DND-41 (cell line): ENCODE measurements at regions not wholly inside any gene's neighbourhood (a gene's known extent, or its start where the extent isn't known, plus 50 kb on each side); places are given as distances from the start of the nearest gene placed in this dataset.

Source experiments
- ATAC-seq: fragments of 200-7000 bp; cut with Tn5 transposase; 3 replicates; pipeline ENCODE4 v1.9.1; 2021; ENCODE audit warnings: low read depth; ENCODE audit not compliant: insufficient read depth
- DNase-seq: peaks from one replicate; pipeline ENCODE4 v3.0.0-alpha.2; 2020
- H2AFZ ChIP-seq: 2 replicates; pipeline ENCODE4 v1.6.0; 2012; ENCODE audit warnings: low read depth, low read length
- H3K27ac ChIP-seq: 2 replicates; pipeline ENCODE4 v1.5.1; 2012; ENCODE audit warnings: low read length, inconsistent platforms
- H3K27me3 ChIP-seq: fragments of 200-600 bp; sonication (generic); 2 replicates; pipeline ENCODE4 v1.6.0; 2012; ENCODE audit warnings: low read length, mild to moderate bottlenecking, inconsistent platforms; ENCODE audit not compliant: insufficient read depth, poor library complexity
- H3K36me3 ChIP-seq: 2 replicates; pipeline ENCODE4 v1.5.1; 2012; ENCODE audit warnings: low read length, inconsistent platforms; ENCODE audit not compliant: insufficient read depth
- H3K4me1 ChIP-seq: 2 replicates; pipeline ENCODE4 v1.5.1; 2012; ENCODE audit warnings: mild to moderate bottlenecking, low read length; ENCODE audit not compliant: insufficient read depth
- H3K4me2 ChIP-seq: 2 replicates; pipeline ENCODE4 v1.6.0; 2012; ENCODE audit warnings: mild to moderate bottlenecking, moderate library complexity, low read length, inconsistent platforms; ENCODE audit not compliant: insufficient read depth
- H3K4me3 ChIP-seq, 2 experiments: fragments of 200-600 bp in 1 of 2; shearing (Covaris generic) in 1 of 2; 2 replicates each; pipeline ENCODE4 v1.5.1; 2012 to 2016; ENCODE audit warnings: inconsistent platforms in 2 of 2, low read length in 2 of 2, mild to moderate bottlenecking in 2 of 2, low read depth in 1 of 2, moderate library complexity in 1 of 2
- H3K79me2 ChIP-seq: 2 replicates; pipeline ENCODE4 v1.6.0; 2012; ENCODE audit warnings: low read length, inconsistent platforms; ENCODE audit not compliant: insufficient read depth
- H3K9ac ChIP-seq: 2 replicates; pipeline ENCODE4 v1.6.0; 2012; ENCODE audit warnings: low read depth, mild to moderate bottlenecking, inconsistent platforms, low read length, moderate library complexity
- H3K9me3 ChIP-seq: 2 replicates; pipeline ENCODE4 v1.5.1; 2012; ENCODE audit warnings: low read length, moderate library complexity, mild to moderate bottlenecking, inconsistent platforms; ENCODE audit not compliant: insufficient read depth, severe bottlenecking
- H4K20me1 ChIP-seq: 2 replicates; pipeline ENCODE4 v1.6.0; 2012; ENCODE audit warnings: low read length; ENCODE audit not compliant: insufficient read depth
- EZH2 ChIP-seq: IDR thresholded peaks from 3 replicates; pipeline ENCODE4 v1.6.1; 2012; ENCODE audit warnings: borderline replicate concordance, low read depth, mild to moderate bottlenecking, moderate library complexity, low read length, inconsistent platforms; ENCODE audit not compliant: severe bottlenecking
- TF ChIP-seq, protein P1 (sequence below): IDR thresholded peaks from 2 replicates; pipeline ENCODE4 v1.5.1; 2012; ENCODE audit warnings: borderline replicate concordance, low read length, moderate library complexity, mild to moderate bottlenecking; ENCODE audit not compliant: poor library complexity, severe bottlenecking; ENCODE audit errors: extremely low read depth

- no peak for TF ChIP-seq EZH2
- TF ChIP-seq, protein P1, sequence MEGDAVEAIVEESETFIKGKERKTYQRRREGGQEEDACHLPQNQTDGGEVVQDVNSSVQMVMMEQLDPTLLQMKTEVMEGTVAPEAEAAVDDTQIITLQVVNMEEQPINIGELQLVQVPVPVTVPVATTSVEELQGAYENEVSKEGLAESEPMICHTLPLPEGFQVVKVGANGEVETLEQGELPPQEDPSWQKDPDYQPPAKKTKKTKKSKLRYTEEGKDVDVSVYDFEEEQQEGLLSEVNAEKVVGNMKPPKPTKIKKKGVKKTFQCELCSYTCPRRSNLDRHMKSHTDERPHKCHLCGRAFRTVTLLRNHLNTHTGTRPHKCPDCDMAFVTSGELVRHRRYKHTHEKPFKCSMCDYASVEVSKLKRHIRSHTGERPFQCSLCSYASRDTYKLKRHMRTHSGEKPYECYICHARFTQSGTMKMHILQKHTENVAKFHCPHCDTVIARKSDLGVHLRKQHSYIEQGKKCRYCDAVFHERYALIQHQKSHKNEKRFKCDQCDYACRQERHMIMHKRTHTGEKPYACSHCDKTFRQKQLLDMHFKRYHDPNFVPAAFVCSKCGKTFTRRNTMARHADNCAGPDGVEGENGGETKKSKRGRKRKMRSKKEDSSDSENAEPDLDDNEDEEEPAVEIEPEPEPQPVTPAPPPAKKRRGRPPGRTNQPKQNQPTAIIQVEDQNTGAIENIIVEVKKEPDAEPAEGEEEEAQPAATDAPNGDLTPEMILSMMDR: no peak
- Histone ChIP-seq H3K4me3 (no peak overlapping the region), H3K4me2 (no peak overlapping the region), H2AFZ (no peak overlapping the region), H3K9me3 (no peaks in the 10 kb centered on the region), H3K4me1 (no peaks in the 10 kb centered on the region), H3K27ac (no peak overlapping the region), H3K36me3 (no peaks in the 10 kb centered on the region), H3K27me3 (no peaks in the 10 kb centered on the region), H3K9ac (no peak overlapping the region), H3K79me2 (no peaks in the 10 kb centered on the region), H4K20me1 (no peaks in the 10 kb centered on the region)
- no peak for DNase-seq
- ATAC-seq: no peak
Measured at GRCh38 chr4:45082101-45082500, 355.7 kb upstream of the GNPDA2 start.

DNA sequence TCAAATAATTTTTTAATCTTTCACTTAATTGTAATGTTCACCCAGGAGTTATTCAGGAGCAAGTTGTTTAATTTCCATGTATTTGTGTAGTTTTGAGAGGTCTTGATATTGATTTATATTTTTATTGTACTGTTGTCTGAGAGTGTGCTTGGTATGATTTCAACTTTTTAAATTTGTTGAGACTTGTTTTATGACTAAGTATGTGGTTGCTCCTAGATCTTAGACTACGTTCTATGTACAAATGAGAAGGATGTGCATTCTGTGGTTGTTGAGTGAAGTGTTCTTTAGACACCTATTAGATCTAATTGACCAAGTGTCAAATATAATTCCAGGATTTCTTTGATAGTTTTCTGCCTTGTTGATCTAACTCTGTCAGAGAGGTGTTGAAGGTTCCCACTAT, 353.3 kb upstream of the GNPDA2 start:
- H3K27me3 ChIP-seq: no peaks in the 10 kb centered on the region

GRCh38 chr4:45078201-45078600, 351.8 kb upstream of the GNPDA2 start:
- H3K9me3 ChIP-seq: no peaks in the 10 kb centered on the region
- H2AFZ ChIP-seq: no peak overlapping the region
- ATAC-seq: no peak
- no peaks in the 10 kb centered on the region for H3K27me3 ChIP-seq
- H3K4me2 ChIP-seq: no peak overlapping the region
- DNase-seq: no peak
- no peak overlapping the region for H3K4me3 ChIP-seq
- no peaks in the 10 kb centered on the region for H3K79me2 ChIP-seq
- H3K27ac ChIP-seq: no peak overlapping the region
- no peaks in the 10 kb centered on the region for H4K20me1 ChIP-seq
- TF ChIP-seq, protein P1: no peak
- no peak for TF ChIP-seq EZH2
- no peaks in the 10 kb centered on the region for H3K36me3 ChIP-seq
- no peaks in the 10 kb centered on the region for H3K4me1 ChIP-seq
- no peak overlapping the region for H3K9ac ChIP-seq

More for the DNA sequence above, 353.3 kb upstream of the GNPDA2 start:
- Histone ChIP-seq H3K4me3 (no peak overlapping the region), H3K4me2 (no peak overlapping the region), H3K4me1 (no peaks in the 10 kb centered on the region), H3K9me3 (no peaks in the 10 kb centered on the region), H3K79me2 (no peaks in the 10 kb centered on the region), H2AFZ (no peak overlapping the region), H3K9ac (no peak overlapping the region), H3K36me3 (no peaks in the 10 kb centered on the region), H4K20me1 (no peaks in the 10 kb centered on the region), H3K27ac (no peak overlapping the region)
- TF ChIP-seq, protein P1: no peak
- ATAC-seq (no peak), DNase-seq (no peak)

GRCh38 chr4:45072981-45073380, 346.6 kb upstream of the GNPDA2 start:
- ATAC-seq (no peak), DNase-seq (no peak)
- no peaks in the 10 kb centered on the region for H3K36me3 ChIP-seq
- H3K79me2 ChIP-seq: no peaks in the 10 kb centered on the region
- no peak for TF ChIP-seq EZH2
- TF ChIP-seq, protein P1: no peak
- H3K4me2 ChIP-seq: no peak overlapping the region
- H3K27ac ChIP-seq: no peak overlapping the region
- no peak overlapping the region for H3K4me3 ChIP-seq
- H3K4me1 ChIP-seq: no peaks in the 10 kb centered on the region
- H4K20me1 ChIP-seq: no peaks in the 10 kb centered on the region
- H3K9ac ChIP-seq: no peak overlapping the region
- no peak overlapping the region for H2AFZ ChIP-seq
- no peaks in the 10 kb centered on the region for H3K9me3 ChIP-seq
- H3K27me3 ChIP-seq: no peaks in the 10 kb centered on the region
